Mesenchymal stem cell (in vitro differentiated cells and primary cell): ENCODE measurements at regions not wholly inside any gene's neighbourhood (a gene's known extent, or its start where the extent isn't known, plus 50 kb on each side); places are given as distances from the start of the nearest gene placed in this dataset.

Source experiments
- DNase-seq: peaks from one replicate; pipeline ENCODE4 v3.0.0-alpha.2; 2013
- H2AFZ ChIP-seq: one replicate; pipeline ENCODE4 v1.6.1; 2013; ENCODE audit warnings: low read depth, mild to moderate bottlenecking, control low read depth, inconsistent platforms, low read length, moderate library complexity
- H2AK5ac ChIP-seq: 2 replicates; pipeline ENCODE4 v1.6.1; 2013; ENCODE audit warnings: low read length, moderate library complexity, mild to moderate bottlenecking, inconsistent platforms; ENCODE audit not compliant: severe bottlenecking
- H2BK120ac ChIP-seq: one replicate; pipeline ENCODE4 v1.6.1; 2013; ENCODE audit warnings: low read depth, mild to moderate bottlenecking, inconsistent platforms, low read length, moderate library complexity
- H2BK12ac ChIP-seq, 2 experiments: one replicate each; pipeline ENCODE4 v1.6.1; 2013; ENCODE audit warnings: inconsistent platforms in 2 of 2, low read length in 2 of 2, mild to moderate bottlenecking in 2 of 2, moderate library complexity in 2 of 2, control low read depth in 1 of 2
- H2BK15ac ChIP-seq: one replicate; pipeline ENCODE4 v1.6.1; 2013; ENCODE audit warnings: mild to moderate bottlenecking, low read depth, inconsistent platforms; ENCODE audit not compliant: poor library complexity, severe bottlenecking
- H2BK5ac ChIP-seq: 2 replicates; pipeline ENCODE4 v1.6.1; 2013; ENCODE audit warnings: low read depth, mild to moderate bottlenecking, low read length, control low read depth, inconsistent platforms; ENCODE audit not compliant: poor library complexity, severe bottlenecking
- H3K14ac ChIP-seq, 2 experiments: one replicate each; pipeline ENCODE4 v1.6.1; 2013; ENCODE audit warnings: inconsistent platforms in 2 of 2, low read length in 2 of 2, control low read depth in 1 of 2, mild to moderate bottlenecking in 1 of 2, moderate library complexity in 1 of 2
- H3K18ac ChIP-seq, 2 experiments: one replicate each; pipeline ENCODE4 v1.6.1; 2013; ENCODE audit warnings: inconsistent platforms in 2 of 2, low read length in 2 of 2, control low read depth in 1 of 2, low read depth in 1 of 2, mild to moderate bottlenecking in 1 of 2
- H3K23ac ChIP-seq, 2 experiments: one replicate each; pipeline ENCODE4 v1.6.1; 2013; ENCODE audit warnings: inconsistent platforms in 2 of 2, low read length in 2 of 2, mild to moderate bottlenecking in 2 of 2, moderate library complexity in 2 of 2, control low read depth in 1 of 2
- H3K27ac ChIP-seq: 2 replicates; pipeline ENCODE4 v1.5.1; 2013; ENCODE audit warnings: mild to moderate bottlenecking, moderate library complexity, low read length, control low read depth, inconsistent platforms; ENCODE audit not compliant: poor library complexity, severe bottlenecking
- H3K27me3 ChIP-seq, 2 experiments: 2 replicates each; pipeline versions ENCODE4 v1.6.1 to v1.7.0; 2013; ENCODE audit warnings: low read length in 2 of 2, mild to moderate bottlenecking in 2 of 2, moderate library complexity in 2 of 2, control low read depth in 1 of 2, inconsistent platforms in 1 of 2; ENCODE audit not compliant: control insufficient read depth in 1 of 2, insufficient read depth in 1 of 2
- H3K36me3 ChIP-seq, 2 experiments: 2 replicates each; pipeline versions ENCODE4 v1.6.1 to v1.7.0; 2013; ENCODE audit warnings: low read length in 2 of 2, control low read depth in 1 of 2, inconsistent platforms in 1 of 2, low read depth in 1 of 2, mild to moderate bottlenecking in 1 of 2; ENCODE audit not compliant: insufficient read depth in 2 of 2, control insufficient read depth in 1 of 2
- H3K4ac ChIP-seq, 2 experiments: one replicate each; pipeline ENCODE4 v1.6.1; 2013; ENCODE audit warnings: inconsistent platforms in 2 of 2, low read length in 2 of 2, mild to moderate bottlenecking in 2 of 2, moderate library complexity in 2 of 2, control low read depth in 1 of 2, low read depth in 1 of 2
- H3K4me1 ChIP-seq: 2 replicates; pipeline ENCODE4 v1.6.1; 2013; ENCODE audit warnings: low read depth, low read length, control low read depth; ENCODE audit not compliant: control insufficient read depth, insufficient read depth
- H3K4me2 ChIP-seq: 2 replicates; pipeline ENCODE4 v1.6.1; 2013; ENCODE audit warnings: low read length, mild to moderate bottlenecking, inconsistent platforms; ENCODE audit not compliant: poor library complexity, severe bottlenecking
- H3K4me3 ChIP-seq, 2 experiments: 2 replicates each; pipeline versions ENCODE4 v1.5.1 to v1.7.0; 2013; ENCODE audit warnings: low read length in 2 of 2, mild to moderate bottlenecking in 2 of 2, control low read depth in 1 of 2, low read depth in 1 of 2; ENCODE audit not compliant: insufficient read depth in 1 of 2
- H3K79me1 ChIP-seq: replicated peaks from 2 replicates; pipeline ENCODE4 v1.6.1; 2013; ENCODE audit warnings: mild to moderate bottlenecking, control low read depth, low read length, inconsistent platforms; ENCODE audit not compliant: poor library complexity, severe bottlenecking
- H3K9ac ChIP-seq: 2 replicates; pipeline ENCODE4 v1.7.0; 2013; ENCODE audit warnings: mild to moderate bottlenecking, low read length, moderate library complexity
- H3K9me3 ChIP-seq: 2 replicates; pipeline ENCODE4 v1.7.0; 2013; ENCODE audit warnings: mild to moderate bottlenecking, low read length; ENCODE audit not compliant: control insufficient read depth
- H4K8ac ChIP-seq: one replicate; pipeline ENCODE4 v1.6.1; 2013; ENCODE audit warnings: inconsistent platforms, mild to moderate bottlenecking, low read length, moderate library complexity
- H4K91ac ChIP-seq: one replicate; pipeline ENCODE4 v1.6.1; 2013; ENCODE audit warnings: mild to moderate bottlenecking, low read length, inconsistent platforms
- WGBS: methylation state at CpG from one replicate; pipeline ENCODE4 v1.1.7; 2013; ENCODE audit warnings: mixed read lengths; 5-methylcytosine and 5-hydroxymethylcytosine counted together

- Histone ChIP-seq H3K4ac (no peak overlapping the region), H3K27me3 (no peaks in the 10 kb centered on the region), H2BK15ac (no peak overlapping the region), H2BK12ac (no peak overlapping the region), H3K14ac (no peak overlapping the region), H2AFZ (no peak overlapping the region), H3K79me1 (no peaks in the 10 kb centered on the region), H3K23ac (no peak overlapping the region), H3K4me2 (no peak overlapping the region), H3K4me1 (peaks cover 3% of the 10 kb centered on the region), H4K8ac (no peak overlapping the region), H3K9me3 (no peaks in the 10 kb centered on the region), H3K9ac (no peak overlapping the region), H3K27ac (no peak overlapping the region), H4K91ac (no peak overlapping the region), H3K36me3 (no peaks in the 10 kb centered on the region), H3K18ac (no peak overlapping the region), H2BK120ac (no peak overlapping the region), H2BK5ac (no peak overlapping the region), H2AK5ac (no peak overlapping the region), H3K4me3 (no peak overlapping the region)
- 98% methylated on average over 3 of the region's 3 CpGs for WGBS
- no peak for DNase-seq
Measured at GRCh38 chr13:34589581-34589980, 352.5 kb upstream of the NBEA start.

GRCh38 chr13:34591129-34591528, 350.9 kb upstream of the NBEA start:
- Histone ChIP-seq H4K8ac (no peak overlapping the region), H3K27ac (no peak overlapping the region), H3K9me3 (no peaks in the 10 kb centered on the region), H2AFZ (no peak overlapping the region), H3K18ac (no peak overlapping the region), H2BK120ac (no peak overlapping the region), H2AK5ac (no peak overlapping the region), H3K9ac (no peak overlapping the region), H3K4me3 (no peak overlapping the region), H3K4me1 (peaks cover 3% of the 10 kb centered on the region), H3K4me2 (no peak overlapping the region), H3K36me3 (no peaks in the 10 kb centered on the region), H2BK15ac (no peak overlapping the region), H2BK5ac (no peak overlapping the region), H3K23ac (no peak overlapping the region), H3K27me3 (no peaks in the 10 kb centered on the region), H3K14ac (no peak overlapping the region), H2BK12ac (no peak overlapping the region), H3K79me1 (no peaks in the 10 kb centered on the region), H4K91ac (no peak overlapping the region), H3K4ac (no peak overlapping the region)
- no peak for DNase-seq
- 78% methylated on average over 3 of the region's 3 CpGs for WGBS

- DNase-seq: no peak
- H3K27me3 ChIP-seq: no peaks in the 10 kb centered on the region
- H3K9me3 ChIP-seq: peaks cover under 1% of the 10 kb centered on the region
- H3K23ac ChIP-seq: no peak overlapping the region
- H3K14ac ChIP-seq: no peak overlapping the region
- no peak overlapping the region for H2BK120ac ChIP-seq
- 83% methylated on average over 1 of the region's 2 CpGs for WGBS
- H2BK5ac ChIP-seq: no peak overlapping the region
- H2AK5ac ChIP-seq: no peak overlapping the region
- H3K4ac ChIP-seq: no peak overlapping the region
- no peaks in the 10 kb centered on the region for H3K79me1 ChIP-seq
- H4K8ac ChIP-seq: no peak overlapping the region
- no peaks in the 10 kb centered on the region for H3K36me3 ChIP-seq
- H2BK12ac ChIP-seq: no peak overlapping the region
- H3K4me1 ChIP-seq: peaks cover 3% of the 10 kb centered on the region
- no peak overlapping the region for H3K4me2 ChIP-seq
- H3K18ac ChIP-seq: no peak overlapping the region
- H3K27ac ChIP-seq: no peak overlapping the region
- no peak overlapping the region for H2AFZ ChIP-seq
- H2BK15ac ChIP-seq: no peak overlapping the region
- H3K4me3 ChIP-seq: no peak overlapping the region
- H4K91ac ChIP-seq: no peak overlapping the region
- H3K9ac ChIP-seq: no peak overlapping the region
Measured at GRCh38 chr13:34591900-34592529, 350.1 kb upstream of the NBEA start.

- no peak for DNase-seq
- no peak overlapping the region for H2BK5ac ChIP-seq
- H3K4me2 ChIP-seq: no peak overlapping the region
- H3K4me3 ChIP-seq: no peak overlapping the region
- H3K27me3 ChIP-seq: no peaks in the 10 kb centered on the region
- 100% methylated on average over 1 of the region's 1 CpG for WGBS
- H3K18ac ChIP-seq: no peak overlapping the region
- no peak overlapping the region for H3K14ac ChIP-seq
- H4K91ac ChIP-seq: no peak overlapping the region
- no peak overlapping the region for H4K8ac ChIP-seq
- H2AFZ ChIP-seq: no peak overlapping the region
- peaks cover 2% of the 10 kb centered on the region for H3K9me3 ChIP-seq
- H2BK12ac ChIP-seq: no peak overlapping the region
- H3K79me1 ChIP-seq: no peaks in the 10 kb centered on the region
- no peak overlapping the region for H2AK5ac ChIP-seq
- no peak overlapping the region for H2BK15ac ChIP-seq
- H3K4me1 ChIP-seq: no peaks in the 10 kb centered on the region
- H3K23ac ChIP-seq: no peak overlapping the region
- no peak overlapping the region for H2BK120ac ChIP-seq
- H3K36me3 ChIP-seq: no peaks in the 10 kb centered on the region
- no peak overlapping the region for H3K4ac ChIP-seq
- H3K9ac ChIP-seq: no peak overlapping the region
- no peak overlapping the region for H3K27ac ChIP-seq
Measured at GRCh38 chr13:34593658-34594057, 348.4 kb upstream of the NBEA start.
